NCI-H748 (cell line): ENCODE measurements at regions not wholly inside any gene's neighbourhood (a gene's known extent, or its start where the extent isn't known, plus 50 kb on each side); places are given as distances from the start of the nearest gene placed in this dataset.

Experiments
- DNase-seq: peaks from one replicate; lab custom pipeline; 2025; ENCODE audit not compliant: unreplicated experiment; lab: John Stamatoyannopoulos, UW

GRCh38 chr15:36052641-36053040 is 506.7 kb upstream of the DPH6 start:
- DNase-seq, result peak; percentile 0

GRCh38 chr15:36053746-36054145 is 507.8 kb upstream of the DPH6 start:
- no peak for DNase-seq

DNA sequence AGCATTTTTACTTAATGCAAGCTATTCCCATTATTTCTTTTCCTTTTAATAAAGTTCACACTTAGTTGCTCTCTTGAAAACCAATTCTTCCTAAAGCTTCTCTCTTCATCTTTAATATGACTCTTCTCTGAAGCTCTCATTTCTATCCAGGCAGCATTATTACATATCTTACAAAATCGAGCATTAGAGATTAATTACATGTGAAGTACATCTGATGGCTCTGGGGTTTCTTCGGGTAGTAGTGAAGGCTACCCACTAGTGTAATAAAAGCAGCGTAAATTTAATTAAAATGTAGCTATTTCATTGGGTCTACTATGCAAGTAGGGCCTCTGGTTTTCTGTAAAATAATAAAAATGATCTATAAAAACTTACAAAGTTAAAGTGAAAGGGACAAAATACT is 513.6 kb upstream of the DPH6 start:
- no peak for DNase-seq

GRCh38 chr15:36062357-36062756 is 516.4 kb upstream of the DPH6 start:
- no peak for DNase-seq

GRCh38 chr15:36066757-36067156 is 512.7 kb upstream of the CDIN1 start:
- no peak for DNase-seq

DNA sequence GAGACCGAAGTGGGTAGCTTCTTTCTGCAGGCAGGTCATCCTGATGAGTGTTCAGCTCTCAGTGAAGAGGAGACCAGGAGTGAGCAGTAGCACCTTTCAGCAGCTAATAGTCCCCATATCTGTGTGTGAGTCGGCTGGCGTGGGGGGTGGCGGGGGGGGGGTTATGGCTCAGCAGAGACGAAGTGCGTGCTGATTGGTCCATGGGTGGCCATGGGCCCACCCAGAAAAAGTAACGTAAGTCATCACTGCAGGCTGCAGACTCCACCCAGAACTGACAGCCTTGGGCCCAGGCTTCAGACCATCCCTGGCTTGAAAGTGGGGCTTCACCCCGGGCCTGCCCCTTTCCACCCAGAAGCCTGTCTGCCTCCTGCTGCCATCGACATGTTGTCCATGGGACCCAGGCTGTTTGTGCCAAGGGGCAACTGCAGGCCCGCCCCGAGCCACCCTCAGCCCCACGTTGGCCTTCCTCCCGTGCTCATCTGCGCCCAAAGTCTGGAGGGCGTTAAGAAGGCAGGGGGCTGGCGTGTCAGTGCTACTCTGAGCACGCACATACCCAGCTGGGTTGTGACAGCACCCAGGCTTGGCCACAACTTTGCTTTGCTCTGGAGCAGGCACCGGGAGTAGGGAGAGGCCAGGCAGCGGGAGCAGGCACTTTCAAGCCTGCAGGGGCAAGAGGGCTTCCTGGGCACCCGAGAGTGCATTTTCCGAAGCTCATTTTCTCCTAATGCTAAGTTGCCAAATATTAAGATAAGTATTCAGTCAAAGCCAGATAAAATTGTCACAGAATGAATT is 511.7 kb upstream of the CDIN1 start:
- no peak for DNase-seq

- no peak for DNase-seq
These were observed 504.1 kb upstream of the CDIN1 start for GRCh38 chr15:36075333-36075732.

DNA sequence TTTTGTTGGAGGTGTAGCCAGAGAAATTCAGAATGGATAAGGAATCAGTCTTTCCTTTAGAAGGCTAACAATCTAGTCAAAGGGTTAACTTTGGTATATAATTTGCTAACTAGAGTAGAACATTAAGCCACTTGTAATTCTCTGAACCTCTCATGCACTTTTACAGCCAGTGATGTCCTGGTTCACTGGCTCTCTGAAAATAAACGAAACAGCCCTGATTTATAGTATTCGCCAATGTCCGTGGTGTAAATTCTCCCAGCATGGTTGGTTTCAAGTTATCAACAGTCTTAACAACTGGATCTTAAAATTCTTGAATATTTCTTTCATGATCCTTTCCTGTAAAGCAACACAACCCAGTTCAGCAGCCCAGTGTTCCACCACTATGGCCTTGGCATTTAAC is 500.4 kb upstream of the CDIN1 start:
- no peak for DNase-seq

- no peak for DNase-seq
These were observed 498.7 kb upstream of the CDIN1 start for GRCh38 chr15:36080759-36081158.

DNA sequence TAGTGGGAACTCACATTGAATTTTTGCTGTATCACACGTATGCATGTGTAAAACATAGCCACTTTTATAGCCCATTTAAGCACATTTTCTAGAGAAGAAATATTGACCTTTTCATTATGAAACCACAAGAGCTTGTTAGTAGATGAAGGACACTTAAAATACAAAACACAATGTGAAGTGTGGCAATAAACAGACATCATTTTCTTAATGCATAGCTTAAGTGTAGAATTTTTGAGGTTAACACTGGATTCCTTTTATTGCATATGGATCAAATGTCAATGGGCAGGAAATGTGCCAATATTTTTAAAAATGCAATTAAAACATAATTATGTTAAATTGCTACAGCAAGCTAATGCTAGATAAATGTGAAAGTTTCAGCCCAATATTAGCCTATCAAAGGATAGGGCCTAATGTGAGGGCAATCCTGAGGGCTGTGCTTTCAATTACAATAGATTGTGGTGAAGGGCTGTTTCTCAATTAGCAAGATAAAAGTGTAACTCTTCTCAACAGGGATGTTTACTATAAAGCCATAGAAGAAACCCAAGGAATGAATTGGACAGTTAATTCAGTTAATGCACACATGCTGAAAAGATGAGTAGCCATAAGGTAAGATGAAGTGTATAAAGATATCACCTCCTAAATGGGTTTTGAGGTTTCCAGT is 489.0 kb upstream of the CDIN1 start:
- no peak for DNase-seq

GRCh38 chr15:36106640-36107335 is 472.6 kb upstream of the CDIN1 start:
- no peak for DNase-seq

DNA sequence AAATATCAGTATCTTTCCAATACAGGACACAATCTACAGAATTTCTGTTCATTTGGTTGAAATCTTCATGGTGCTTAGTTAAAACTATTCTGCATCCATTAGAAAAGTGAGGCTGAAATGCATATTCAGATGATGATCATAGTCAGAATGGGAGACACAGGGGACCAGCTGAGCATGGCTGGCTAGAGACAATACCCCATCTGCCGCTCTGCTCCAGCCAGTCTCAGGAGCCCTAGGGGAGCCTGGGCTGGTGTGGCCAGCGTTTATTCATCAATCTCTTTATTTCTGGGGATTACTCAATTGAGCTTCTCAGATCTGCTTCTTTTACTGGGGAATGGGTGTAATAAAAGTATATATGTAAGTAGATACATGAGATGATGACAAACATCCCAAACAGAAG is 470.9 kb upstream of the CDIN1 start:
- no peak for DNase-seq

- no peak for DNase-seq
These were observed 469.3 kb upstream of the CDIN1 start for GRCh38 chr15:36109943-36110658.

DNA sequence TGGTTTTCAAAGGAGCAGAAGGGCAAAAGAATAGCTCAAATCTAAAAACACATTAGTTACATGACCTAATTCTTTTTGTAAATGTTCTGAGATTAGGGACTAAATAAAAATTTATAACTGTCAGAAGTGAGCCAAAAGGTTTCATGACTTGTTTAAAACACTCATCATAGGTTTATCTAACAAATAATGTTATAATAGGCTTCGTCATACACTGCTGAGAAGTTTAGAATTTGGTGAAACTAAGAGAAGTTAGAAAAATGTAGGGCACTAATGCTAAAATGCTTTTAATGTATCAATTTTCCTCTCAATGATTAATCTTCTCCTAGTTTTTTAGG is 468.8 kb upstream of the CDIN1 start:
- no peak for DNase-seq

DNA sequence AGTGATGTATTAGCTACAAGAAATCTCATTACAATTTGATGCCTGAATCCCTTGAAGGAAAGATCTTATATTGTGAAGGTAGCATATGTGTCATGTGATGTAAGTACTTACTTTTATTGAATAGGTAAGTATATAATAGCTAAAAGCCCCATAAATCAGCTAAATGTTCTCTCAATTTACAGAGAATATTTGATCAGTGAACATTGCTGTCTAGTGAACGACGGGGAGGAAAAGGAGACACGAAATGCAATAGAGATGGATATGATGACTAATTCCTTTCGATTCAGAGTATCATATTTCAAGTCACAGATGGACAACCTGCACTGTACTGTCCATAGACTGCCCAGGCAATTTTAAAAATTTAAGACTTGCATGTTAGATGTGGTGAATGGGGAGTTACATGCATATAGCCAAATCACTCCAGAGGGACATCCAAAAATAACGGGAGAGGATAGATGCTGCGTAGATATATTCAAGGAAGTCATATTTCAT is 462.1 kb upstream of the CDIN1 start:
- DNase-seq, result no peak

DNA sequence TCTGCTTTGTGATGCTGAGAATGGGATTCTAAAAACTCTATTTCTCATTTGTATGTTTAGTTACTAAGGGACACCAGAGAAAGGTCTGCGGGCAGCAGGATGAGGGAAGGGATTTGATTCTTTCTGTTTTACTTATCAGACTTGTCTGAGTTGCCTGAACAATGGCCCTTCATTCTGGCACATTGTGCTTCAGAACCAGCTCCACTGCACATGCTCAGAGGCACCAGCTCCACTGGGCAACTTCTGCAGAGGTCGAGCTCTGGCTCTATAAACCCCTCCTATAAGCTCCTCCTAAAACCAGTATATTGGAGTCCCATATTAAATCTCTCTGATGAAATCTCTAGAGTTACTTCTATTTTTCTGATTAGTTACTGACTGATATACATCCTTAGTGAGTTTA is 453.2 kb upstream of the CDIN1 start:
- no peak for DNase-seq

DNA sequence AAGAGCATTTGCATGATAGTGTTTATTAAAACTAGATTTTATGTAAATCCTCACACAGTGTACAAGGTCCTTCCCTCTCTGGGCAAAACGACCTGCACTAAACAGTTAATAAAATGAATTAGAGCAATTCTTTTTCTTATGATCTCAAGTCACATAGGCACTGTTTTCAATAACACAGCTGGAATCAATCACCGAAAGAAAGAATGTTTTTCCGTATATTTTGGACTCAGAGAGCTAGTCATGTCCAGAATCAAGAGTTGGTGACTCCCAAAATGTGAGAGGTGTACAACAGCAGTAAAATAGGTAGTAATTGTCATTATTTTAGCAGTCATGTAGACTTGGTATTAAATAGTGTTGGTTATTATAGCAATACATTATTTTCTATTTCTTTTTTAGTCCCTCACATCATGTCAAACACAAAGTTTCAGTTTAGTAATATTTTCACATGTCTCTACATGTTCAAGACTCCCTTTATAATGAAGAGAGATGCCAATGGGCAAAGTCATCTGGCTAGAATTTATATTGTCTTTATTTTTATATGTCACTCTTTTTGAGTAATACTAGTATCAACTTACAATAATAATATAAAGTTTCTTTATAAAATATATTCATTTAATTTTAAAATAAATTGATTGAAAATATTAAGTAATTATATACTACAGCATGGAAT is 448.6 kb upstream of the CDIN1 start:
- no peak for DNase-seq

GRCh38 chr15:36133742-36134141 is 445.7 kb upstream of the CDIN1 start:
- DNase-seq, result no peak

DNA sequence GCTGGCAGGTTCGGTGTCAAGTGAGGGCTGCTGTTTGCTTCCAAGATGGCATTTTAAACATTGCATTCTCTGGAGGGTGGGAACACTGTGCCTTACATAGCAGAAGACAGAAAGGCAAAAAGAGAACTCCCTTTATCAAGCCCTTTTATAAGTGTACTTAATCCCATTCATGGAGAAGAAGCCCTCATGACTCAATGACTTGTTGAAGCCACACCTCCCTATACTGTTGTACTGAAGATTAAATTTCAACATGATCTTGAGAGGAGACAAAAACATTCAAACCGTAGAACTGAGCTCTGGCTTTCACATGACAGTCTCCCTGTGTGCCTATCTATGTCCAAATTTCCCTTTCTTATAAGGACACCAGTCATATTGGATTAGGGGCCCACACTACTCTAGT is 443.4 kb upstream of the CDIN1 start:
- DNase-seq, result no peak

DNA sequence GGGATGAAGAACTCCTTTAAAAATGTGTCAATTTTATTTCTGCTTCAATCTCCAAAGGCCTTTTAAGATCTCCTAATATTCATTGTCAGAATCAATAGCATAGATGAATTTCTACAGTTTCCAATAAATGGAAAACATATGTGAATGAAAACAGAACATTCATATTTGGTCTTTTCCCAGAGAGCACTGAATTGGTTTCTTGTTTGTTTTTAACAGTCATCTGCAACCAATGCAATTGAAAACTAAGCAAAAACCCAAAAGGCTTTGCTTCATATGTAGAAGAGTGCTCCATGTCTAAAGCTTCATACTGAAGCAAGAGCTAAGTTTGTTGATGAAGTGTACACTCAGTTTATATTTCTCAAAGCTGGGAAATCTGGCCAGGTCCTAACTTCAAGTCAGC is 426.5 kb upstream of the CDIN1 start:
- no peak for DNase-seq

- DNase-seq, result no peak
These were observed 422.5 kb upstream of the CDIN1 start for GRCh38 chr15:36156879-36157427.
